Adrenal gland (tissue), 9 donors: ENCODE measurements at regions not wholly inside any gene's neighbourhood (a gene's known extent, or its start where the extent isn't known, plus 50 kb on each side); places are given as distances from the start of the nearest gene placed in this dataset.

Experiments
- DNase-seq, 7 donors: peaks; one replicate each; pipeline ENCODE4 v3.0.0-alpha.2; 2019 to 2020
- H3K27ac ChIP-seq, 5 donors: fragments of 200-600 bp; sonication (generic) in 4 of 5; 1 replicate in 3 of 5; 2 replicates in 2 of 5; pipeline versions ENCODE4 v1.5.1 to v1.8.0; 2016 to 2020; ENCODE audit warnings: mild to moderate bottlenecking in 1 of 5
- H3K27me3 ChIP-seq: fragments of 200-600 bp; 2 replicates; pipeline ENCODE4 v1.8.0; 2021
- H3K36me3 ChIP-seq, 2 donors: fragments of 200-600 bp; replicated peaks in 1 of 2; 1 replicate in 1 of 2; 2 replicates in 1 of 2; pipeline versions ENCODE4 v1.5.1 to v1.8.0; 2018 to 2022
- H3K4me1 ChIP-seq, 2 donors: fragments of 200-600 bp; replicated peaks in 1 of 2; 1 replicate in 1 of 2; 2 replicates in 1 of 2; pipeline versions ENCODE4 v1.5.1 to v1.8.0; 2018 to 2021
- H3K4me3 ChIP-seq, 4 donors: fragments of 200-600 bp; sonication (generic) in 3 of 4; one replicate each; pipeline ENCODE4 v1.5.1; 2016 to 2018
- H3K9me3 ChIP-seq, 3 donors: fragments of 200-600 bp; sonication (generic) in 1 of 3; replicated peaks in 1 of 3; 1 replicate in 2 of 3; 2 replicates in 1 of 3; pipeline versions ENCODE4 v1.5.1 to v1.8.0; 2016 to 2021
- POLR2A ChIP-seq, 2 donors: fragments of 450-650 bp; IDR thresholded peaks; one replicate each; pipeline ENCODE4 v1.6.1; 2017; ENCODE audit warnings: antibody characterized with exemption in 2 of 2, mild to moderate bottlenecking in 2 of 2, moderate library complexity in 1 of 2
- WGBS, 4 donors: extraction: QIAGEN DNeasy Blood & Tissue Kit in 2 of 4; methylation state at CpG; one replicate each; pipeline versions ENCODE4 v1.1.5 to v1.1.7; 2013 to 2017; 5-methylcytosine and 5-hydroxymethylcytosine counted together
- intact Hi-C, 2 donors: fragments of 100-400 bp; cut with DNase I; formaldehyde crosslinking; loops; one replicate each; pipeline versions ENCODE4 v1.14.1 to v1.15.0; 2022 to 2023
- TF ChIP-seq, protein P1 (sequence below), 6 experiments: fragments of 450-650 bp in 4 of 6; fragments of 200-600 bp in 2 of 6; sonication (generic) in 1 of 6; IDR thresholded peaks; 1 replicate in 5 of 6; 2 replicates in 1 of 6; pipeline versions ENCODE4 v1.5.1 to v1.8.0; 2016 to 2021; ENCODE audit warnings: antibody characterized with exemption in 6 of 6, mild to moderate bottlenecking in 2 of 6, moderate library complexity in 1 of 6
- donor health status: healthy with polysubstance abuse.
- donor health status: Bipolar disorder and iron deficiency.
- donor health status: DM: yes; HTN: yes; CAD: no.
- donor health status: DM: no; HTN: no; CAD: no.
- donor health status: DM: no; HTN: no; CAD: no.

DNA sequence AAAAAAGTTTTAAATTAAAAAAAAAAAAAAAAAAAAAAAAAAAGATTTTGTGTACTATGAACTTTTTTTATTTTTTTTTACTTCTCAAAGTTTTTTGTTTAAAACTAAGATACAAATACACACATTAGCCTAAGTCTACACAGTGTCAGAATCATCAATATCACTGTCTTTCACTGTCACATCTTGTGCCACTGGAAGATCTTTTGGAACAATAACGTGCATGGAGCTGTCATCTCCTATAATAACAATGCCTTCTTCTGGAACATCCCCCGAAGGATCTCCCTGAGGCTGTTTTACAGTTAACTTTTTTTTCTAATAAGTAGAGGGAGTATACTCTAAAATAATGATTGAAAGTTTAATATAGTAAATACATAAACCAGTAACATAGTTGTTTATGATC is 295.7 kb downstream of the KCNJ2 start:
- Histone ChIP-seq H3K4me3 (no peak overlapping the region), H3K27me3 (no peaks in the 10 kb centered on the region), H3K27ac (no peak overlapping the region), H3K36me3 (no peaks in the 10 kb centered on the region), H3K4me1 (no peaks in the 10 kb centered on the region), H3K9me3 (peaks cover 0 to 3% (median 0%) of the 10 kb centered on the region in 3 donors)
- intact Hi-C loops: no loop called here
- 71 to 87% (median 83%) methylated on average over 2 of the region's 2 CpGs for WGBS, 4 donors
- DNase-seq: no peak
- no peak for TF ChIP-seq POLR2A (IDR thresholded peaks at IDR 0.05)
- TF ChIP-seq, protein P1, sequence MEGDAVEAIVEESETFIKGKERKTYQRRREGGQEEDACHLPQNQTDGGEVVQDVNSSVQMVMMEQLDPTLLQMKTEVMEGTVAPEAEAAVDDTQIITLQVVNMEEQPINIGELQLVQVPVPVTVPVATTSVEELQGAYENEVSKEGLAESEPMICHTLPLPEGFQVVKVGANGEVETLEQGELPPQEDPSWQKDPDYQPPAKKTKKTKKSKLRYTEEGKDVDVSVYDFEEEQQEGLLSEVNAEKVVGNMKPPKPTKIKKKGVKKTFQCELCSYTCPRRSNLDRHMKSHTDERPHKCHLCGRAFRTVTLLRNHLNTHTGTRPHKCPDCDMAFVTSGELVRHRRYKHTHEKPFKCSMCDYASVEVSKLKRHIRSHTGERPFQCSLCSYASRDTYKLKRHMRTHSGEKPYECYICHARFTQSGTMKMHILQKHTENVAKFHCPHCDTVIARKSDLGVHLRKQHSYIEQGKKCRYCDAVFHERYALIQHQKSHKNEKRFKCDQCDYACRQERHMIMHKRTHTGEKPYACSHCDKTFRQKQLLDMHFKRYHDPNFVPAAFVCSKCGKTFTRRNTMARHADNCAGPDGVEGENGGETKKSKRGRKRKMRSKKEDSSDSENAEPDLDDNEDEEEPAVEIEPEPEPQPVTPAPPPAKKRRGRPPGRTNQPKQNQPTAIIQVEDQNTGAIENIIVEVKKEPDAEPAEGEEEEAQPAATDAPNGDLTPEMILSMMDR (IDR thresholded peaks at IDR 0.05): no peak

GRCh38 chr17:70468661-70469060 is 299.3 kb downstream of the KCNJ2 start:
- 27 to 51% (median 43%) methylated on average over 2 of the region's 2 CpGs for WGBS, 4 donors
- no peaks in the 10 kb centered on the region for H3K27me3 ChIP-seq
- no peak overlapping the region for H3K27ac ChIP-seq
- no peak for DNase-seq
- no peaks in the 10 kb centered on the region for H3K4me1 ChIP-seq
- no peak overlapping the region for H3K4me3 ChIP-seq
- intact Hi-C loops: no loop called here
- TF ChIP-seq POLR2A (IDR thresholded peaks at IDR 0.05): no peak
- TF ChIP-seq, protein P1 (IDR thresholded peaks at IDR 0.05): no peak
- H3K9me3 ChIP-seq: peaks cover 0 to 8% (median 0%) of the 10 kb centered on the region in 3 donors
- H3K36me3 ChIP-seq: no peaks in the 10 kb centered on the region

GRCh38 chr17:70473049-70473448 is 303.7 kb downstream of the KCNJ2 start:
- H3K27me3 ChIP-seq: no peaks in the 10 kb centered on the region
- no peak for DNase-seq
- H3K4me3 ChIP-seq: no peak overlapping the region
- no peaks in the 10 kb centered on the region for H3K4me1 ChIP-seq
- no peak overlapping the region for H3K27ac ChIP-seq
- WGBS, 4 donors: 89 to 93% (median 92%) methylated on average over 3 to 4 of the region's 4 CpGs
- TF ChIP-seq, protein P1 (IDR thresholded peaks at IDR 0.05): no peak
- TF ChIP-seq POLR2A (IDR thresholded peaks at IDR 0.05): no peak
- H3K9me3 ChIP-seq: peaks cover 0 to 8% (median 0%) of the 10 kb centered on the region in 3 donors
- H3K36me3 ChIP-seq: no peaks in the 10 kb centered on the region
- intact Hi-C loops: no loop called here

GRCh38 chr17:70476368-70476767 is 307.0 kb downstream of the KCNJ2 start:
- H3K4me1 ChIP-seq: no peaks in the 10 kb centered on the region
- H3K27me3 ChIP-seq: no peaks in the 10 kb centered on the region
- no peak for DNase-seq
- no peak overlapping the region for H3K27ac ChIP-seq
- intact Hi-C loops: no loop called here
- no peaks in the 10 kb centered on the region for H3K36me3 ChIP-seq
- no peak for TF ChIP-seq POLR2A (IDR thresholded peaks at IDR 0.05)
- TF ChIP-seq, protein P1 (IDR thresholded peaks at IDR 0.05): no peak
- no peak overlapping the region for H3K4me3 ChIP-seq
- H3K9me3 ChIP-seq: no peaks in the 10 kb centered on the region
- 71 to 78% (median 75%) methylated on average over 3 of the region's 3 CpGs for WGBS, 4 donors
